ENCODE measurements at regions not wholly inside any gene's neighbourhood (a gene's known extent, or its start where the extent isn't known, plus 50 kb on each side); places are given as distances from the start of the nearest gene placed in this dataset.
"Not testable (repeated sequence)": the region's sequence is repeated elsewhere in the genome, so short reads cannot be mapped to it uniquely, and the experiment has no call there.

- not testable (repeated sequence) for H3K9me3 ChIP-seq (ENCODE audit: control insufficient read depth in 1 of 2, low read length in 2 of 2); H3K4me3 ChIP-seq (ENCODE audit: low read depth in 1 of 2, low read length in 2 of 2); H3K4me1 ChIP-seq (ENCODE audit: control insufficient read depth in 1 of 2, insufficient read depth in 2 of 2, low read length in 2 of 2); H3K27ac ChIP-seq (ENCODE audit: low read length); H3K27me3 ChIP-seq (ENCODE audit: low read depth, low read length); H3K36me3 ChIP-seq (ENCODE audit: control insufficient read depth in 1 of 2, insufficient read depth in 2 of 2, low read length in 2 of 2)
Measured at GRCh38 chr11:67862896-67863295, 141.0 kb downstream of the UNC93B1 start.

GRCh38 chr11:67859513-67860161 lies 144.3 kb downstream of the UNC93B1 start:
- H3K9me3 ChIP-seq (ENCODE audit: control insufficient read depth in 1 of 2, low read length in 2 of 2); H3K36me3 ChIP-seq (ENCODE audit: control insufficient read depth in 1 of 2, insufficient read depth in 2 of 2, low read length in 2 of 2); H3K4me1 ChIP-seq (ENCODE audit: control insufficient read depth in 1 of 2, insufficient read depth in 2 of 2, low read length in 2 of 2); H3K27ac ChIP-seq (ENCODE audit: low read length); H3K4me3 ChIP-seq (ENCODE audit: low read depth in 1 of 2, low read length in 2 of 2); H3K27me3 ChIP-seq (ENCODE audit: low read depth, low read length): not testable (repeated sequence)

- H3K27me3 ChIP-seq (ENCODE audit: low read depth, low read length); H3K4me3 ChIP-seq (ENCODE audit: low read depth in 1 of 2, low read length in 2 of 2); H3K4me1 ChIP-seq (ENCODE audit: control insufficient read depth in 1 of 2, insufficient read depth in 2 of 2, low read length in 2 of 2); H3K36me3 ChIP-seq (ENCODE audit: control insufficient read depth in 1 of 2, insufficient read depth in 2 of 2, low read length in 2 of 2); H3K9me3 ChIP-seq (ENCODE audit: control insufficient read depth in 1 of 2, low read length in 2 of 2); H3K27ac ChIP-seq (ENCODE audit: low read length): not testable (repeated sequence)
Measured at GRCh38 chr11:67850747-67851146, 153.2 kb downstream of the UNC93B1 start.

GRCh38 chr11:67849766-67850165 lies 154.1 kb downstream of the UNC93B1 start:
- not testable (repeated sequence) for H3K27me3 ChIP-seq (ENCODE audit: low read depth, low read length); H3K9me3 ChIP-seq (ENCODE audit: control insufficient read depth in 1 of 2, low read length in 2 of 2); H3K27ac ChIP-seq (ENCODE audit: low read length); H3K4me3 ChIP-seq (ENCODE audit: low read depth in 1 of 2, low read length in 2 of 2); H3K4me1 ChIP-seq (ENCODE audit: control insufficient read depth in 1 of 2, insufficient read depth in 2 of 2, low read length in 2 of 2); H3K36me3 ChIP-seq (ENCODE audit: control insufficient read depth in 1 of 2, insufficient read depth in 2 of 2, low read length in 2 of 2)

GRCh38 chr11:67847896-67848875 lies 155.7 kb downstream of the UNC93B1 start:
- not testable (repeated sequence) for H3K27me3 ChIP-seq (ENCODE audit: low read depth, low read length); H3K4me3 ChIP-seq (ENCODE audit: low read depth in 1 of 2, low read length in 2 of 2); H3K4me1 ChIP-seq (ENCODE audit: control insufficient read depth in 1 of 2, insufficient read depth in 2 of 2, low read length in 2 of 2); H3K9me3 ChIP-seq (ENCODE audit: control insufficient read depth in 1 of 2, low read length in 2 of 2); H3K27ac ChIP-seq (ENCODE audit: low read length); H3K36me3 ChIP-seq (ENCODE audit: control insufficient read depth in 1 of 2, insufficient read depth in 2 of 2, low read length in 2 of 2)

- H3K9me3 ChIP-seq (ENCODE audit: control insufficient read depth in 1 of 2, low read length in 2 of 2); H3K27ac ChIP-seq (ENCODE audit: low read length); H3K36me3 ChIP-seq (ENCODE audit: control insufficient read depth in 1 of 2, insufficient read depth in 2 of 2, low read length in 2 of 2); H3K27me3 ChIP-seq (ENCODE audit: low read depth, low read length); H3K4me1 ChIP-seq (ENCODE audit: control insufficient read depth in 1 of 2, insufficient read depth in 2 of 2, low read length in 2 of 2); H3K4me3 ChIP-seq (ENCODE audit: low read depth in 1 of 2, low read length in 2 of 2): not testable (repeated sequence)
Measured at GRCh38 chr11:67846303-67846702, 157.6 kb downstream of the UNC93B1 start.

GRCh38 chr11:67845296-67845695 lies 158.6 kb downstream of the UNC93B1 start:
- H3K27me3 ChIP-seq (ENCODE audit: low read depth, low read length); H3K27ac ChIP-seq (ENCODE audit: low read length); H3K36me3 ChIP-seq (ENCODE audit: control insufficient read depth in 1 of 2, insufficient read depth in 2 of 2, low read length in 2 of 2); H3K4me1 ChIP-seq (ENCODE audit: control insufficient read depth in 1 of 2, insufficient read depth in 2 of 2, low read length in 2 of 2); H3K4me3 ChIP-seq (ENCODE audit: low read depth in 1 of 2, low read length in 2 of 2); H3K9me3 ChIP-seq (ENCODE audit: control insufficient read depth in 1 of 2, low read length in 2 of 2): not testable (repeated sequence)

- H3K27me3 ChIP-seq (ENCODE audit: low read depth, low read length); H3K27ac ChIP-seq (ENCODE audit: low read length); H3K9me3 ChIP-seq (ENCODE audit: control insufficient read depth in 1 of 2, low read length in 2 of 2); H3K4me1 ChIP-seq (ENCODE audit: control insufficient read depth in 1 of 2, insufficient read depth in 2 of 2, low read length in 2 of 2); H3K4me3 ChIP-seq (ENCODE audit: low read depth in 1 of 2, low read length in 2 of 2); H3K36me3 ChIP-seq (ENCODE audit: control insufficient read depth in 1 of 2, insufficient read depth in 2 of 2, low read length in 2 of 2): not testable (repeated sequence)
Measured at GRCh38 chr11:67840599-67840998, 163.3 kb downstream of the UNC93B1 start.

- not testable (repeated sequence) for H3K4me1 ChIP-seq (ENCODE audit: control insufficient read depth in 1 of 2, insufficient read depth in 2 of 2, low read length in 2 of 2); H3K27me3 ChIP-seq (ENCODE audit: low read depth, low read length); H3K4me3 ChIP-seq (ENCODE audit: low read depth in 1 of 2, low read length in 2 of 2); H3K27ac ChIP-seq (ENCODE audit: low read length); H3K9me3 ChIP-seq (ENCODE audit: control insufficient read depth in 1 of 2, low read length in 2 of 2); H3K36me3 ChIP-seq (ENCODE audit: control insufficient read depth in 1 of 2, insufficient read depth in 2 of 2, low read length in 2 of 2)
Measured at GRCh38 chr11:67830152-67830551, 155.7 kb upstream of the ALDH3B2 start.

- H3K36me3 ChIP-seq (ENCODE audit: control insufficient read depth in 1 of 2, insufficient read depth in 2 of 2, low read length in 2 of 2); H3K27me3 ChIP-seq (ENCODE audit: low read depth, low read length); H3K9me3 ChIP-seq (ENCODE audit: control insufficient read depth in 1 of 2, low read length in 2 of 2); H3K27ac ChIP-seq (ENCODE audit: low read length); H3K4me3 ChIP-seq (ENCODE audit: low read depth in 1 of 2, low read length in 2 of 2); H3K4me1 ChIP-seq (ENCODE audit: control insufficient read depth in 1 of 2, insufficient read depth in 2 of 2, low read length in 2 of 2): not testable (repeated sequence)
Measured at GRCh38 chr11:67826951-67827296, 152.5 kb upstream of the ALDH3B2 start.

GRCh38 chr11:67826028-67826950 lies 151.9 kb upstream of the ALDH3B2 start:
- H3K4me3 ChIP-seq (ENCODE audit: low read depth in 1 of 2, low read length in 2 of 2); H3K27ac ChIP-seq (ENCODE audit: low read length); H3K36me3 ChIP-seq (ENCODE audit: control insufficient read depth in 1 of 2, insufficient read depth in 2 of 2, low read length in 2 of 2); H3K9me3 ChIP-seq (ENCODE audit: control insufficient read depth in 1 of 2, low read length in 2 of 2); H3K27me3 ChIP-seq (ENCODE audit: low read depth, low read length); H3K4me1 ChIP-seq (ENCODE audit: control insufficient read depth in 1 of 2, insufficient read depth in 2 of 2, low read length in 2 of 2): not testable (repeated sequence)

Data from muscle layer of duodenum (tissue), 2 donors.